Heart left ventricle (tissue), 13 donors: ENCODE measurements at regions not wholly inside any gene's neighbourhood (a gene's known extent, or its start where the extent isn't known, plus 50 kb on each side); places are given as distances from the start of the nearest gene placed in this dataset.

Source experiments
- CTCF ChIP-seq, 12 donors: fragments of 200-600 bp; sonication (generic) in 4 of 12; IDR thresholded peaks; one replicate each; pipeline versions ENCODE4 v1.5.0 to v1.8.0; 2018 to 2022; ENCODE audit warnings: antibody characterized with exemption in 12 of 12, mild to moderate bottlenecking in 5 of 12
- POLR2A ChIP-seq, 2 donors: fragments of 450-650 bp; IDR thresholded peaks; one replicate each; pipeline ENCODE4 v1.6.1; 2017; ENCODE audit warnings: antibody characterized with exemption in 2 of 2, mild to moderate bottlenecking in 2 of 2, moderate library complexity in 2 of 2
- donor health status: ischemic (EF 13 %, LVEDD 7.1; RV severe dilation, severe dysfunction).
- donor health status: DM: no; HTN: yes; CAD: no.
- donor health status: DM: no; HTN: no; CAD: no.
- donor health status: ischemic (EF 25% LVEDD 6.9; RV normal size, moderate dysfunction).
- donor health status: ischemic (EF 25% LVEDD 5.7; RV mildly dilated, moderate dysfunction).
- donor health status: ischemic (EF 35%, LVEDD 5.7; RV mildly dilated, moderate dysfunction).
- donor health status: nonischemic (EF 11% LVEDD 7.7; RV severe dilation, severe dysfunction).
- donor health status: DM: yes; HTN: yes; CAD: no.
- donor health status: PGD.
- donor health status: ischemic (EF 29% LVEDD 5.4; RV normal size, mild dysfunction).
- donor health status: nonischemic (EF 23%, LVEDD 6.1; RV moderate dilation, normal function).

- no peak for TF ChIP-seq CTCF (IDR thresholded peaks at IDR 0.05)
- no peak for TF ChIP-seq POLR2A (IDR thresholded peaks at IDR 0.05)
Observed at GRCh38 chr2:5102823-5103222, 589.4 kb upstream of the SOX11 start.
